ENCODE measurements at regions not wholly inside any gene's neighbourhood (a gene's known extent, or its start where the extent isn't known, plus 50 kb on each side); places are given as distances from the start of the nearest gene placed in this dataset.

DNA sequence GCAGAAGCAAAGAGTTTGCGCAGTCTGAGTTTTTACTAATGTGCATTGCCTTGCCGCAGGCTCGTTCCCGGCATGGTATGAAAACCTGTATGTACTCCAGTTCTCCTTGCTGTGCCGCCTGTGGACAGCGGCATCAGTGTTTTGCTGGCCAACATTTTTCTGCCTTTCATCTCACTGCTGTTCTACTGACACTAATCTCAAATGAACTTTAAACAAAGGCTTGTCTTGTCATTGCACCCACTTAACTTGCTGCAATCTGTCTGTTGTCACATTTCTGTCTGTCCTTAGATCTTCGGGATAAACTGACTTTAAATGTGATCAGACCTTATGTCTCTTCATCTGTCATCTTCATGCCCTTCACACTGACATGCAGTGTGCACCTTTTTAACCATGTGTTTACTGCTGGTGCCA is 71.7 kb upstream of the ZNRF2 start:
- in situ Hi-C loops (cut with MboI; ENCODE audit: low pct_ligation_motif_present in 1 of 4, low pct_unique_long_range_greater_than_20kb in 1 of 4, low sequenced_read_pairs in 3 of 4) = no loop called here
- no peaks in the 10 kb centered on the region for H3K36me3 ChIP-seq
- no peak overlapping the region for H3K4me3 ChIP-seq
- H3K27ac ChIP-seq = no peak overlapping the region
- H3K4me1 ChIP-seq = peaks cover 0 to 10% (median 7%) of the 10 kb centered on the region in 4 donors
- intact Hi-C loops (cut with DNase I; ENCODE audit: low total_unique reads) = no loop called here
- no peaks in the 10 kb centered on the region for H3K27me3 ChIP-seq
- TF ChIP-seq EP300 (IDR thresholded peaks at IDR 0.05; ENCODE audit: low read depth) (no peak), POLR2A (IDR thresholded peaks at IDR 0.05) (no peak), POLR2AphosphoS5 (IDR thresholded peaks at IDR 0.05) (no peak)
- TF ChIP-seq, protein P1, sequence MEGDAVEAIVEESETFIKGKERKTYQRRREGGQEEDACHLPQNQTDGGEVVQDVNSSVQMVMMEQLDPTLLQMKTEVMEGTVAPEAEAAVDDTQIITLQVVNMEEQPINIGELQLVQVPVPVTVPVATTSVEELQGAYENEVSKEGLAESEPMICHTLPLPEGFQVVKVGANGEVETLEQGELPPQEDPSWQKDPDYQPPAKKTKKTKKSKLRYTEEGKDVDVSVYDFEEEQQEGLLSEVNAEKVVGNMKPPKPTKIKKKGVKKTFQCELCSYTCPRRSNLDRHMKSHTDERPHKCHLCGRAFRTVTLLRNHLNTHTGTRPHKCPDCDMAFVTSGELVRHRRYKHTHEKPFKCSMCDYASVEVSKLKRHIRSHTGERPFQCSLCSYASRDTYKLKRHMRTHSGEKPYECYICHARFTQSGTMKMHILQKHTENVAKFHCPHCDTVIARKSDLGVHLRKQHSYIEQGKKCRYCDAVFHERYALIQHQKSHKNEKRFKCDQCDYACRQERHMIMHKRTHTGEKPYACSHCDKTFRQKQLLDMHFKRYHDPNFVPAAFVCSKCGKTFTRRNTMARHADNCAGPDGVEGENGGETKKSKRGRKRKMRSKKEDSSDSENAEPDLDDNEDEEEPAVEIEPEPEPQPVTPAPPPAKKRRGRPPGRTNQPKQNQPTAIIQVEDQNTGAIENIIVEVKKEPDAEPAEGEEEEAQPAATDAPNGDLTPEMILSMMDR (IDR thresholded peaks at IDR 0.05) = no peak
- 59 to 69% methylated on average over 7 of the region's 7 CpGs for WGBS, 2 donors (ENCODE audit: low coverage in 1 of 2)
- H3K9me3 ChIP-seq = no peaks in the 10 kb centered on the region
- no peak for DNase-seq

DNA sequence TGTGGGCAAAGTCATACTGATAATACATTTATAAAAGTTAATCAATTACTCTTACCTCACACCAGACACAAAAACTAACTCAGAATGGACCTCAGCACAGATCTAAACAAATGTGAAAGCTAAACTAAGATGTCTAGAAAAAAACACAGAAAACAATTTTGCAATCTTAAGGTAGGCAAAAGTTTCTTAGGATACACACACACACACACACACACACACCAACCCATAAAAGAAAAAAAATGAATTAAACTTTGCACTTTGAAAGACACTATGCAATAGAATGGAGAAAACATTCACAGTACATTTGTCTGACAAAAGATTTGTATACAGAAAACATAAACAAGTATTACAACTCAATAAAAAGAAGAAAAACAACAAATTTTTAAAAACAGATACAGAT is 70.8 kb upstream of the ZNRF2 start:
- H3K4me1 ChIP-seq = peaks cover 0 to 10% (median 7%) of the 10 kb centered on the region in 4 donors
- DNase-seq = no peak
- intact Hi-C loops (cut with DNase I; ENCODE audit: low total_unique reads) = no loop called here
- H3K27me3 ChIP-seq = no peaks in the 10 kb centered on the region
- no peaks in the 10 kb centered on the region for H3K9me3 ChIP-seq
- no peaks in the 10 kb centered on the region for H3K36me3 ChIP-seq
- in situ Hi-C loops (cut with MboI; ENCODE audit: low pct_ligation_motif_present in 1 of 4, low pct_unique_long_range_greater_than_20kb in 1 of 4, low sequenced_read_pairs in 3 of 4) = no loop called here
- no peak overlapping the region for H3K4me3 ChIP-seq
- no peak for TF ChIP-seq EP300 (IDR thresholded peaks at IDR 0.05; ENCODE audit: low read depth)
- no peak for TF ChIP-seq POLR2AphosphoS5 (IDR thresholded peaks at IDR 0.05)
- TF ChIP-seq, protein P1 (IDR thresholded peaks at IDR 0.05) = no peak
- no peak overlapping the region for H3K27ac ChIP-seq

DNA sequence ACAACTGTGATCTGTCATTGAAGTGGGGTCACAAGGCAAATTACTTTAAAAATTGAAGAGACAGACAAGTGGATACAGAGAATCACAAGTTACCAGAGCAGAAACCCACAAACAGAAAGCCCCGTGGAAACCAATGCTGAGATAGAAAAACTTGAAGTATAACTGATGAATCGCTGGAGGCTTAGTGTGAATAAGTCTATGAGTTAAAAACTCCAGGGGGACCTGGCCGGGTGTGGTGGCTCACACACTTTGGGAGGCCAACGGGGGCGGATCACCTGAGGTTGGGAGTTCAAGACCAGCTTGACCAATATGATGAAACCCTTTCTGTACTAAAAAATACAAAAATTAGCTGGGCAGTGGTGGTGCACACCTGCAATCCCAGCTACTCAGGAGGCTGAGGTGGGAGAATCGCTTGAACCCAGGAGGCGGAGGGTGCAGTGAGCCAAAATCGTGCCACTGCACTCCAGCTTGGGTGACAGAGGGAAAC is 69.7 kb upstream of the ZNRF2 start:
- no peaks in the 10 kb centered on the region for H3K36me3 ChIP-seq
- H3K27ac ChIP-seq = no peak overlapping the region
- H3K9me3 ChIP-seq = no peaks in the 10 kb centered on the region
- WGBS, 2 donors (ENCODE audit: low coverage in 1 of 2) = 84 to 100% methylated on average over 2 to 8 of the region's 8 CpGs
- H3K4me3 ChIP-seq = no peak overlapping the region
- DNase-seq = no peak
- in situ Hi-C loops (cut with MboI; ENCODE audit: low pct_ligation_motif_present in 1 of 4, low pct_unique_long_range_greater_than_20kb in 1 of 4, low sequenced_read_pairs in 3 of 4) = no loop called here
- no peaks in the 10 kb centered on the region for H3K27me3 ChIP-seq
- TF ChIP-seq, protein P1 (IDR thresholded peaks at IDR 0.05) = no peak
- TF ChIP-seq EP300 (IDR thresholded peaks at IDR 0.05; ENCODE audit: low read depth) = no peak
- no peak for TF ChIP-seq POLR2AphosphoS5 (IDR thresholded peaks at IDR 0.05)
- TF ChIP-seq POLR2A (IDR thresholded peaks at IDR 0.05) = no peak
- intact Hi-C loops (cut with DNase I; ENCODE audit: low total_unique reads) = no loop called here
- H3K4me1 ChIP-seq = peaks cover 0 to 10% (median 7%) of the 10 kb centered on the region in 4 donors

DNA sequence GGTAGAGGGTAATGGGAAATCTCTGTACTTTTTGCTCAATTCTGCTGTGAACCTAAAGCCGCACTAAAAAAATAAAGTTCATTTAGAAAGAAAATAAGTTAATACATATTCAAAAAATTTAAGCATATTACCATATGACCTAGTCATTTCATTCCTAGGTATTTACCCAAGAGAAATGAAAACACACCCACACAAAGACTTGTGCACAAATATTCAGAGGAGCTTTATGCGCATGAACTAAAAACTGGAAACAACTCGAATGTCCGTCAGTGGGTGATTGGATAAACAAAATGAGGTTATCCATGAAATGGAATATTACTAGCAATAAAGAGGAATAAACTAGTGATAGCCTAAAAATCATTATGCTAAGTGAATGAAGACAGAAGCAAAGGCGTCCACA is 62.6 kb upstream of the ZNRF2 start:
- H3K9me3 ChIP-seq = no peaks in the 10 kb centered on the region
- WGBS, 2 donors (ENCODE audit: low coverage in 1 of 2) = 84 to 93% methylated on average over 4 to 5 of the region's 5 CpGs
- TF ChIP-seq EP300 (IDR thresholded peaks at IDR 0.05; ENCODE audit: low read depth) (no peak), POLR2A (IDR thresholded peaks at IDR 0.05) (no peak), POLR2AphosphoS5 (IDR thresholded peaks at IDR 0.05) (no peak)
- TF ChIP-seq, protein P1 (IDR thresholded peaks at IDR 0.05) = no peak
- intact Hi-C loops (cut with DNase I; ENCODE audit: low total_unique reads) = no loop called here
- no peak overlapping the region for H3K4me3 ChIP-seq
- in situ Hi-C loops (cut with MboI; ENCODE audit: low pct_ligation_motif_present in 1 of 4, low pct_unique_long_range_greater_than_20kb in 1 of 4, low sequenced_read_pairs in 3 of 4) = no loop called here
- H3K27me3 ChIP-seq = no peaks in the 10 kb centered on the region
- H3K4me1 ChIP-seq = peaks cover 0 to 20% (median 16%) of the 10 kb centered on the region in 4 donors
- DNase-seq = no peak
- H3K36me3 ChIP-seq = no peaks in the 10 kb centered on the region
- no peak overlapping the region for H3K27ac ChIP-seq

Measured in transverse colon (tissue), 4 donors.